IPS DF 6.9 (cell line): ENCODE measurements at regions not wholly inside any gene's neighbourhood (a gene's known extent, or its start where the extent isn't known, plus 50 kb on each side); places are given as distances from the start of the nearest gene placed in this dataset.

ENCODE experiments used
- DNase-seq: peaks from one replicate; pipeline ENCODE4 v3.0.0-alpha.2; 2013; ENCODE audit warnings: low read depth, low spot score
- H3K27ac ChIP-seq: one replicate; pipeline ENCODE4 v1.5.1; 2013; ENCODE audit warnings: low read length, control low read depth
- H3K27me3 ChIP-seq: 2 replicates; pipeline ENCODE4 v1.6.1; 2013; ENCODE audit warnings: mild to moderate bottlenecking, low read length; ENCODE audit not compliant: control insufficient read depth, insufficient read depth
- H3K36me3 ChIP-seq: 2 replicates; pipeline ENCODE4 v1.6.1; 2013; ENCODE audit warnings: low read length; ENCODE audit not compliant: control insufficient read depth, insufficient read depth
- H3K4me1 ChIP-seq: 2 replicates; pipeline ENCODE4 v1.6.1; 2013; ENCODE audit warnings: low read length; ENCODE audit not compliant: control insufficient read depth, insufficient read depth
- H3K4me3 ChIP-seq: 2 replicates; pipeline ENCODE4 v1.5.1; 2013; ENCODE audit warnings: mild to moderate bottlenecking, low read length
- H3K9me3 ChIP-seq: 2 replicates; pipeline ENCODE4 v1.6.1; 2013; ENCODE audit warnings: low read length, inconsistent platforms; ENCODE audit not compliant: control insufficient read depth, insufficient read depth
- WGBS: extraction: QIAGEN DNeasy Blood & Tissue Kit; methylation state at CpG from one replicate; pipeline ENCODE4 v1.1.7; 2013; ENCODE audit warnings: mixed read lengths, missing lambda C conversion rate; ENCODE audit not compliant: insufficient read length, insufficient coverage; 5-methylcytosine and 5-hydroxymethylcytosine counted together

GRCh38 chr3:104368760-104369159, 997.9 kb upstream of the ALCAM start:
- Histone ChIP-seq H3K36me3 (no peaks in the 10 kb centered on the region), H3K9me3 (no peaks in the 10 kb centered on the region), H3K4me3 (no peak overlapping the region), H3K27ac (no peak overlapping the region), H3K4me1 (no peaks in the 10 kb centered on the region), H3K27me3 (no peaks in the 10 kb centered on the region)
- DNase-seq, result no peak

- no peak for DNase-seq
- Histone ChIP-seq H3K27ac (no peak overlapping the region), H3K4me1 (no peaks in the 10 kb centered on the region), H3K27me3 (no peaks in the 10 kb centered on the region), H3K36me3 (no peaks in the 10 kb centered on the region), H3K4me3 (no peak overlapping the region), H3K9me3 (no peaks in the 10 kb centered on the region)
- no CpG with 5 or more reads among the region's 3 CpGs for WGBS
Observed at GRCh38 chr3:104385421-104385820, 981.3 kb upstream of the ALCAM start.

GRCh38 chr3:104388619-104389018, 978.1 kb upstream of the ALCAM start:
- Histone ChIP-seq H3K27ac (no peak overlapping the region), H3K27me3 (no peaks in the 10 kb centered on the region), H3K4me3 (no peak overlapping the region), H3K36me3 (no peaks in the 10 kb centered on the region), H3K4me1 (no peaks in the 10 kb centered on the region), H3K9me3 (no peaks in the 10 kb centered on the region)
- DNase-seq, result no peak

- WGBS, result no CpG with 5 or more reads among the region's 2 CpGs
- no peak overlapping the region for H3K4me3 ChIP-seq
- H3K27ac ChIP-seq, result no peak overlapping the region
- no peaks in the 10 kb centered on the region for H3K4me1 ChIP-seq
- no peaks in the 10 kb centered on the region for H3K9me3 ChIP-seq
- DNase-seq, result no peak
- H3K27me3 ChIP-seq, result no peaks in the 10 kb centered on the region
- no peaks in the 10 kb centered on the region for H3K36me3 ChIP-seq
Observed at GRCh38 chr3:104392327-104392726, 974.4 kb upstream of the ALCAM start.

GRCh38 chr3:104396974-104397669, 969.6 kb upstream of the ALCAM start:
- Histone ChIP-seq H3K27me3 (no peaks in the 10 kb centered on the region), H3K4me3 (no peak overlapping the region), H3K27ac (no peak overlapping the region), H3K9me3 (no peaks in the 10 kb centered on the region), H3K36me3 (no peaks in the 10 kb centered on the region), H3K4me1 (no peaks in the 10 kb centered on the region)
- no peak for DNase-seq
- WGBS, result no CpG with 5 or more reads among the region's 2 CpGs

- DNase-seq, result no peak
- Histone ChIP-seq H3K27me3 (no peaks in the 10 kb centered on the region), H3K36me3 (no peaks in the 10 kb centered on the region), H3K9me3 (no peaks in the 10 kb centered on the region), H3K27ac (no peak overlapping the region), H3K4me3 (no peak overlapping the region), H3K4me1 (no peaks in the 10 kb centered on the region)
- no CpG with 5 or more reads among the region's 1 CpG for WGBS
Observed at GRCh38 chr3:104397713-104398112, 969.0 kb upstream of the ALCAM start.

GRCh38 chr3:104402902-104403301, 963.8 kb upstream of the ALCAM start:
- Histone ChIP-seq H3K9me3 (no peaks in the 10 kb centered on the region), H3K4me1 (no peaks in the 10 kb centered on the region), H3K36me3 (no peaks in the 10 kb centered on the region), H3K4me3 (no peak overlapping the region), H3K27ac (no peak overlapping the region), H3K27me3 (no peaks in the 10 kb centered on the region)
- no CpG with 5 or more reads among the region's 2 CpGs for WGBS
- no peak for DNase-seq

GRCh38 chr3:104411757-104412156, 955.0 kb upstream of the ALCAM start:
- Histone ChIP-seq H3K36me3 (no peaks in the 10 kb centered on the region), H3K27me3 (no peaks in the 10 kb centered on the region), H3K27ac (no peak overlapping the region), H3K4me1 (no peaks in the 10 kb centered on the region), H3K4me3 (no peak overlapping the region), H3K9me3 (no peaks in the 10 kb centered on the region)
- DNase-seq, result no peak
- WGBS, result no CpG with 5 or more reads among the region's 4 CpGs

GRCh38 chr3:104412608-104413580, 953.8 kb upstream of the ALCAM start:
- Histone ChIP-seq H3K27ac (no peak overlapping the region), H3K4me1 (no peaks in the 10 kb centered on the region), H3K27me3 (no peaks in the 10 kb centered on the region), H3K4me3 (no peak overlapping the region), H3K36me3 (no peaks in the 10 kb centered on the region), H3K9me3 (no peaks in the 10 kb centered on the region)
- no peak for DNase-seq
- no CpG with 5 or more reads among the region's 9 CpGs for WGBS

- DNase-seq, result no peak
- Histone ChIP-seq H3K27me3 (no peaks in the 10 kb centered on the region), H3K9me3 (no peaks in the 10 kb centered on the region), H3K4me3 (no peak overlapping the region), H3K36me3 (no peaks in the 10 kb centered on the region), H3K27ac (no peak overlapping the region), H3K4me1 (no peaks in the 10 kb centered on the region)
- WGBS, result no CpG with 5 or more reads among the region's 2 CpGs
Observed at GRCh38 chr3:104428337-104428925, 938.3 kb upstream of the ALCAM start.
